ENCODE measurements at regions not wholly inside any gene's neighbourhood (a gene's known extent, or its start where the extent isn't known, plus 50 kb on each side); places are given as distances from the start of the nearest gene placed in this dataset.

DNA sequence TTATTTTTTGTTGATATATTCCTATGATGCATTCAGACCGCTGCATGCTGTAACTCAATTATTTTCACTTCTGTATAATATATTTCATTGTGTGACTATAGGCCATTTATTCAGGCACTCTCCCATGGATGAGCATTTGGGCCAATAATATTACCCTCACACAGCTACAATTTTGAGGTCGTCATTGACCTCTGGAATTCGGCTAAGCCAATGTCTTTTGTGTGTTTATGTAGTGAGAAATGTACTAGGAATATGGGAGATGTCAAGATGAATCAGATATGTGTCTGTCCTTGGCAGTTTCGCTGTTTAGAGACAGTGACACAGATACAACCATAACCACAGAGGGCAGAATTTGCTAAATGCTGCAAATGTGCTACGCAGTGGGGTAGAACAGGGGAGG is 474.2 kb downstream of the ADRA2A start:
- H3K4me1 ChIP-seq (ENCODE audit: low read depth) = no peaks in the 10 kb centered on the region
- no peaks in the 10 kb centered on the region for H3K9me3 ChIP-seq (ENCODE audit: low read depth)
- H3K27ac ChIP-seq = no peak overlapping the region
- DNase-seq (ENCODE audit: low read depth in 1 of 2, low spot score in 1 of 2) = no peak
- H3K27me3 ChIP-seq = no peaks in the 10 kb centered on the region
- H3K4me3 ChIP-seq = no peak overlapping the region
- no peaks in the 10 kb centered on the region for H3K36me3 ChIP-seq
- TF ChIP-seq, protein P1, sequence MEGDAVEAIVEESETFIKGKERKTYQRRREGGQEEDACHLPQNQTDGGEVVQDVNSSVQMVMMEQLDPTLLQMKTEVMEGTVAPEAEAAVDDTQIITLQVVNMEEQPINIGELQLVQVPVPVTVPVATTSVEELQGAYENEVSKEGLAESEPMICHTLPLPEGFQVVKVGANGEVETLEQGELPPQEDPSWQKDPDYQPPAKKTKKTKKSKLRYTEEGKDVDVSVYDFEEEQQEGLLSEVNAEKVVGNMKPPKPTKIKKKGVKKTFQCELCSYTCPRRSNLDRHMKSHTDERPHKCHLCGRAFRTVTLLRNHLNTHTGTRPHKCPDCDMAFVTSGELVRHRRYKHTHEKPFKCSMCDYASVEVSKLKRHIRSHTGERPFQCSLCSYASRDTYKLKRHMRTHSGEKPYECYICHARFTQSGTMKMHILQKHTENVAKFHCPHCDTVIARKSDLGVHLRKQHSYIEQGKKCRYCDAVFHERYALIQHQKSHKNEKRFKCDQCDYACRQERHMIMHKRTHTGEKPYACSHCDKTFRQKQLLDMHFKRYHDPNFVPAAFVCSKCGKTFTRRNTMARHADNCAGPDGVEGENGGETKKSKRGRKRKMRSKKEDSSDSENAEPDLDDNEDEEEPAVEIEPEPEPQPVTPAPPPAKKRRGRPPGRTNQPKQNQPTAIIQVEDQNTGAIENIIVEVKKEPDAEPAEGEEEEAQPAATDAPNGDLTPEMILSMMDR (IDR thresholded peaks at IDR 0.05; ENCODE audit: low read depth, low read length) = no peak

DNA sequence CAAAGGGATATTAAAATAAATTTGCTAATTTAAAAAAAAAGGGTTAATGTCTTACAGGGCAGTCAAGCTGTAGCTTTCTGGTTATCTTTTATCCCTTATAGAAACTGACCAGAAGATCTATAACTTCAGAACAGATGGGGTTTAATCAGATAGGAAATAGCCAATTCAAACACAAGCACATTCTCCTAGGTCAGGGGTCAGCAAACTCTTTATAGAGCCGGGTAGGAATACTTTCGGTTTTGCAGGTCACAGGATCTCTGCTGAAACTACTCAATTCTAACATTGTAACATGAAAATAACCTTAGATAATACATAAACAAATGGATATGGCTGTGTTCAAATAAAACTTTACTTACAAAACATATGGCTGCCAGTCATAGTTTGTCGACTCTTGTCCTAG is 479.8 kb downstream of the ADRA2A start:
- Histone ChIP-seq H3K27me3 (no peaks in the 10 kb centered on the region), H3K27ac (no peak overlapping the region)
- TF ChIP-seq, protein P1 (IDR thresholded peaks at IDR 0.05; ENCODE audit: low read depth, low read length) = no peak

GRCh38 chr10:111558211-111558610 is 481.4 kb downstream of the ADRA2A start:
- H3K4me1 ChIP-seq (ENCODE audit: low read depth) = no peaks in the 10 kb centered on the region
- H3K9me3 ChIP-seq (ENCODE audit: low read depth) = no peaks in the 10 kb centered on the region
- no peaks in the 10 kb centered on the region for H3K36me3 ChIP-seq
- no peak overlapping the region for H3K27ac ChIP-seq
- TF ChIP-seq, protein P1 (IDR thresholded peaks at IDR 0.05; ENCODE audit: low read depth, low read length) = no peak
- H3K27me3 ChIP-seq = no peaks in the 10 kb centered on the region
- no peak overlapping the region for H3K4me3 ChIP-seq
- DNase-seq (ENCODE audit: low read depth in 1 of 2, low spot score in 1 of 2) = no peak

More for the DNA sequence above, 479.8 kb downstream of the ADRA2A start:
- Histone ChIP-seq H3K36me3 (no peaks in the 10 kb centered on the region), H3K4me3 (no peak overlapping the region), H3K9me3 (ENCODE audit: low read depth) (no peaks in the 10 kb centered on the region), H3K4me1 (ENCODE audit: low read depth) (no peaks in the 10 kb centered on the region)
- no peak for DNase-seq (ENCODE audit: low read depth in 1 of 2, low spot score in 1 of 2)

GRCh38 chr10:111560027-111560426 is 483.2 kb downstream of the ADRA2A start:
- Histone ChIP-seq H3K27me3 (no peaks in the 10 kb centered on the region), H3K9me3 (ENCODE audit: low read depth) (no peaks in the 10 kb centered on the region), H3K4me3 (no peak overlapping the region), H3K36me3 (no peaks in the 10 kb centered on the region), H3K4me1 (ENCODE audit: low read depth) (no peaks in the 10 kb centered on the region), H3K27ac (no peak overlapping the region)
- DNase-seq (ENCODE audit: low read depth in 1 of 2, low spot score in 1 of 2) = no peak
- TF ChIP-seq, protein P1 (IDR thresholded peaks at IDR 0.05; ENCODE audit: low read depth, low read length) = no peak

- H3K36me3 ChIP-seq = no peaks in the 10 kb centered on the region
- H3K4me3 ChIP-seq = no peak overlapping the region
- no peak for DNase-seq (ENCODE audit: low read depth in 1 of 2, low spot score in 1 of 2)
- H3K27ac ChIP-seq = no peak overlapping the region
- TF ChIP-seq, protein P1 (IDR thresholded peaks at IDR 0.05; ENCODE audit: low read depth, low read length) = no peak
- H3K4me1 ChIP-seq (ENCODE audit: low read depth) = no peaks in the 10 kb centered on the region
- no peaks in the 10 kb centered on the region for H3K27me3 ChIP-seq
- H3K9me3 ChIP-seq (ENCODE audit: low read depth) = no peaks in the 10 kb centered on the region
These were observed 484.3 kb downstream of the ADRA2A start for GRCh38 chr10:111561124-111561523.

GRCh38 chr10:111565542-111565941 is 488.7 kb downstream of the ADRA2A start:
- no peak for DNase-seq (ENCODE audit: low read depth in 1 of 2, low spot score in 1 of 2)
- H3K27me3 ChIP-seq = no peaks in the 10 kb centered on the region
- no peaks in the 10 kb centered on the region for H3K36me3 ChIP-seq
- no peak overlapping the region for H3K4me3 ChIP-seq
- TF ChIP-seq, protein P1 (IDR thresholded peaks at IDR 0.05; ENCODE audit: low read depth, low read length) = no peak
- no peaks in the 10 kb centered on the region for H3K4me1 ChIP-seq (ENCODE audit: low read depth)
- no peaks in the 10 kb centered on the region for H3K9me3 ChIP-seq (ENCODE audit: low read depth)
- no peak overlapping the region for H3K27ac ChIP-seq

Measured in cardiac muscle cell (in vitro differentiated cells and primary cell).